Mesothelial cell of epicardium (in vitro differentiated cells): ENCODE measurements at regions not wholly inside any gene's neighbourhood (a gene's known extent, or its start where the extent isn't known, plus 50 kb on each side); places are given as distances from the start of the nearest gene placed in this dataset.

Experiments
- DNase-seq, 2 experiments: peaks; one replicate each; pipeline ENCODE4 v3.0.0; 2021; ENCODE audit warnings: low spot score in 2 of 2; ENCODE audit not compliant: unreplicated experiment in 2 of 2
- H3K27ac Mint-ChIP-seq: 2 replicates; pipeline ENCODE4 v1.8.0; 2021; ENCODE audit warnings: mixed read lengths
- H3K27me3 Mint-ChIP-seq: 2 replicates; pipeline ENCODE4 v1.8.0; 2021; ENCODE audit warnings: low read depth, mixed read lengths
- H3K36me3 Mint-ChIP-seq: 2 replicates; pipeline ENCODE4 v1.8.0; 2021; ENCODE audit warnings: mixed read lengths
- H3K4me1 Mint-ChIP-seq: 2 replicates; pipeline ENCODE4 v1.8.0; 2021; ENCODE audit warnings: mixed read lengths
- H3K4me3 Mint-ChIP-seq: 2 replicates; pipeline ENCODE4 v1.8.0; 2021; ENCODE audit warnings: mild to moderate bottlenecking, moderate library complexity, mixed read lengths
- H3K9me3 Mint-ChIP-seq: 2 replicates; pipeline ENCODE4 v1.8.0; 2021; ENCODE audit warnings: mixed read lengths
- CTCF ChIP-seq: fragments of 200-600 bp; sonication (generic); IDR thresholded peaks from one replicate; pipeline ENCODE4 v1.5.0; 2021; ENCODE audit warnings: antibody characterized with exemption; ENCODE audit not compliant: unreplicated experiment

GRCh38 chr13:26897706-26898550 is 137.3 kb upstream of the GPR12 start:
- Mint-ChIP-seq H3K4me3 (no peak overlapping the region), H3K27me3 (peaks cover 29% of the 10 kb centered on the region), H3K9me3 (no peaks in the 10 kb centered on the region), H3K27ac (no peak overlapping the region), H3K36me3 (no peaks in the 10 kb centered on the region), H3K4me1 (no peaks in the 10 kb centered on the region)
- no peak for DNase-seq
- no peak for TF ChIP-seq CTCF

GRCh38 chr13:26896986-26897668 is 136.5 kb upstream of the GPR12 start:
- no peak for DNase-seq
- H3K36me3 Mint-ChIP-seq: no peaks in the 10 kb centered on the region
- no peak for TF ChIP-seq CTCF
- no peaks in the 10 kb centered on the region for H3K9me3 Mint-ChIP-seq
- H3K27me3 Mint-ChIP-seq: peaks cover 33% of the 10 kb centered on the region
- H3K4me1 Mint-ChIP-seq: no peaks in the 10 kb centered on the region
- H3K27ac Mint-ChIP-seq: no peak overlapping the region
- H3K4me3 Mint-ChIP-seq: no peak overlapping the region

- DNase-seq: no peak
- no peak for TF ChIP-seq CTCF
- peaks cover 42% of the 10 kb centered on the region for H3K27me3 Mint-ChIP-seq
- H3K9me3 Mint-ChIP-seq: no peaks in the 10 kb centered on the region
- no peak overlapping the region for H3K4me3 Mint-ChIP-seq
- H3K36me3 Mint-ChIP-seq: no peaks in the 10 kb centered on the region
- H3K27ac Mint-ChIP-seq: no peak overlapping the region
- no peaks in the 10 kb centered on the region for H3K4me1 Mint-ChIP-seq
Measured at GRCh38 chr13:26895808-26896466, 135.4 kb upstream of the GPR12 start.

- Mint-ChIP-seq H3K36me3 (no peaks in the 10 kb centered on the region), H3K4me1 (no peaks in the 10 kb centered on the region), H3K27ac (no peak overlapping the region), H3K9me3 (no peaks in the 10 kb centered on the region), H3K27me3 (peaks cover 43% of the 10 kb centered on the region), H3K4me3 (no peak overlapping the region)
- no peak for TF ChIP-seq CTCF
- no peak for DNase-seq
Measured at GRCh38 chr13:26895081-26895807, 134.7 kb upstream of the GPR12 start.

- no peak for DNase-seq
- H3K4me1 Mint-ChIP-seq: no peaks in the 10 kb centered on the region
- H3K27ac Mint-ChIP-seq: no peak overlapping the region
- peaks cover 64% of the 10 kb centered on the region for H3K27me3 Mint-ChIP-seq
- H3K9me3 Mint-ChIP-seq: peaks cover 8% of the 10 kb centered on the region
- H3K4me3 Mint-ChIP-seq: no peak overlapping the region
- no peak for TF ChIP-seq CTCF
- H3K36me3 Mint-ChIP-seq: no peaks in the 10 kb centered on the region
Measured at GRCh38 chr13:26888632-26889031, 128.0 kb upstream of the GPR12 start.
